Body of pancreas (tissue), 4 donors: ENCODE measurements at regions not wholly inside any gene's neighbourhood (a gene's known extent, or its start where the extent isn't known, plus 50 kb on each side); places are given as distances from the start of the nearest gene placed in this dataset.

ENCODE experiments used
- POLR2A ChIP-seq, 3 donors: fragments of 450-650 bp; IDR thresholded peaks; one replicate each; pipeline ENCODE4 v1.6.1; 2016; ENCODE audit warnings: antibody characterized with exemption in 3 of 3, mild to moderate bottlenecking in 2 of 3
- TF ChIP-seq, protein P1 (sequence below), 7 experiments: fragments of 450-650 bp in 4 of 7; fragments of 200-600 bp in 3 of 7; sonication (generic) in 3 of 7; IDR thresholded peaks; one replicate each; pipeline ENCODE4 v1.5.1; 2016 to 2019; ENCODE audit warnings: antibody characterized with exemption in 7 of 7

DNA sequence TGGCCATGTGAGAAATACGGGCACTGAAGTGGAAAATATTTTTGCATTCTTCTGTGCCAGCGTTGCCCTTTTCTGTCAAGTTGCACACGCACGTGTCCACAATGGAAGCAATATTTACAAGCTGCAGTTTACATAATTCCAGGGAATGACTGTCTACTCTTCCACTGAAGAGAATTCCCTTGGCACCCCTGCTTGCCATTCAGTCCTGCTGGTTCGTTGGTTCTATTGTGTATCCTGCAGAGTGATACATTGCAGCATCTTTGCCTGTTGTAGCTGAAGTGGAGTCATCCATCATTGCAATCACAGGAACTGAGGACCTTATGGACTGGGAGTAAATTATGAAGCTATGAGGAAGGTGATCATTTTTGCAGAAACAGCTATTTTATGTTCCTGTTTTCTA lies 759.4 kb downstream of the ROBO2 start:
- TF ChIP-seq POLR2A (IDR thresholded peaks at IDR 0.05) = no peak
- TF ChIP-seq, protein P1, sequence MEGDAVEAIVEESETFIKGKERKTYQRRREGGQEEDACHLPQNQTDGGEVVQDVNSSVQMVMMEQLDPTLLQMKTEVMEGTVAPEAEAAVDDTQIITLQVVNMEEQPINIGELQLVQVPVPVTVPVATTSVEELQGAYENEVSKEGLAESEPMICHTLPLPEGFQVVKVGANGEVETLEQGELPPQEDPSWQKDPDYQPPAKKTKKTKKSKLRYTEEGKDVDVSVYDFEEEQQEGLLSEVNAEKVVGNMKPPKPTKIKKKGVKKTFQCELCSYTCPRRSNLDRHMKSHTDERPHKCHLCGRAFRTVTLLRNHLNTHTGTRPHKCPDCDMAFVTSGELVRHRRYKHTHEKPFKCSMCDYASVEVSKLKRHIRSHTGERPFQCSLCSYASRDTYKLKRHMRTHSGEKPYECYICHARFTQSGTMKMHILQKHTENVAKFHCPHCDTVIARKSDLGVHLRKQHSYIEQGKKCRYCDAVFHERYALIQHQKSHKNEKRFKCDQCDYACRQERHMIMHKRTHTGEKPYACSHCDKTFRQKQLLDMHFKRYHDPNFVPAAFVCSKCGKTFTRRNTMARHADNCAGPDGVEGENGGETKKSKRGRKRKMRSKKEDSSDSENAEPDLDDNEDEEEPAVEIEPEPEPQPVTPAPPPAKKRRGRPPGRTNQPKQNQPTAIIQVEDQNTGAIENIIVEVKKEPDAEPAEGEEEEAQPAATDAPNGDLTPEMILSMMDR (IDR thresholded peaks at IDR 0.05) = no peak
